SH-SY5Y (cell line): ENCODE measurements at regions not wholly inside any gene's neighbourhood (a gene's known extent, or its start where the extent isn't known, plus 50 kb on each side); places are given as distances from the start of the nearest gene placed in this dataset.

Experiments used
- GATA2 ChIP-seq: IDR thresholded peaks from 2 replicates; pipeline ENCODE4 v1.6.1; 2011; ENCODE audit warnings: mild to moderate bottlenecking, low read depth, low read length
- GATA3 ChIP-seq: IDR thresholded peaks from 2 replicates; pipeline ENCODE4 v1.6.1; 2011; ENCODE audit warnings: low read depth, mild to moderate bottlenecking, low read length, moderate library complexity

DNA sequence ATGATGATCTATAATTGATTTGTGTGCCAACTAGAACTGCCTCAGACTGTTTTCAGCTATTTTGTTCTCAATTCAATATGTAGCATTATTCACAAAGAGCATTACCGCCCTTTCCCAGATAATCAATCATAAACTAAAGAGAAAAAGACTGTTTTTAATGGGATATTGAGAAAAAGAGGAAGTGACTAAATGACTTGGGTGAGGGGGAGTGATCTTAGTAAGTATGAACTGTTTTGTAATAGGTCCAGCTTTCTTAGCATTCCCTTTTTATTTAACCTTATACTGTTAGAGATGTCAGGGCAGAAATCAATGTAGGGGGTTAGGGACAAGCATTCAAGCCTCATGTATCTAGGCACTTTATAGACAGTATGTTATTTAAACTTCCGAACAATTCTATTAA lies 157.8 kb upstream of the DPYD start:
- TF ChIP-seq GATA3 (no peak), GATA2 (no peak)
